Hepatocyte (in vitro differentiated cells): ENCODE measurements at regions not wholly inside any gene's neighbourhood (a gene's known extent, or its start where the extent isn't known, plus 50 kb on each side); places are given as distances from the start of the nearest gene placed in this dataset.

ENCODE experiments used
- DNase-seq: peaks from one replicate; pipeline ENCODE4 v3.0.0-alpha.2; 2016; ENCODE audit warnings: low spot score
- H2AFZ ChIP-seq: fragments of 200-600 bp; sonication (generic); 2 replicates; pipeline ENCODE4 v1.6.0; 2016; ENCODE audit warnings: antibody characterized with exemption, mild to moderate bottlenecking
- H3K27ac ChIP-seq: fragments of 200-600 bp; sonication (generic); 2 replicates; pipeline ENCODE4 v1.5.1; 2016; ENCODE audit warnings: mild to moderate bottlenecking
- H3K27me3 ChIP-seq: fragments of 200-600 bp; sonication (generic); 2 replicates; pipeline ENCODE4 v1.6.1; 2016
- H3K36me3 ChIP-seq: fragments of 200-600 bp; sonication (generic); replicated peaks from 2 replicates; pipeline ENCODE4 v1.5.1; 2016; ENCODE audit warnings: low read depth; ENCODE audit not compliant: insufficient read depth
- H3K4me1 ChIP-seq: fragments of 200-600 bp; sonication (generic); 2 replicates; pipeline ENCODE4 v1.5.1; 2016; ENCODE audit warnings: mild to moderate bottlenecking, moderate library complexity; ENCODE audit not compliant: insufficient read depth
- H3K4me2 ChIP-seq: fragments of 200-600 bp; sonication (generic); 2 replicates; pipeline ENCODE4 v1.6.0; 2016
- H3K4me3 ChIP-seq: fragments of 200-600 bp; sonication (generic); 2 replicates; pipeline ENCODE4 v1.5.1; 2016; ENCODE audit warnings: mild to moderate bottlenecking
- H3K79me2 ChIP-seq: fragments of 200-600 bp; sonication (generic); 2 replicates; pipeline ENCODE4 v1.6.0; 2017; ENCODE audit warnings: mild to moderate bottlenecking
- H3K9me2 ChIP-seq: fragments of 200-600 bp; sonication (generic); replicated peaks from 2 replicates; pipeline ENCODE4 v1.6.0; 2017; ENCODE audit warnings: mild to moderate bottlenecking; ENCODE audit not compliant: insufficient read depth
- H3K9me3 ChIP-seq: fragments of 200-600 bp; sonication (generic); 2 replicates; pipeline ENCODE4 v1.5.1; 2016; ENCODE audit warnings: low read depth, mild to moderate bottlenecking
- H4K20me1 ChIP-seq: fragments of 200-600 bp; sonication (generic); 2 replicates; pipeline ENCODE4 v1.6.0; 2016; ENCODE audit warnings: mild to moderate bottlenecking; ENCODE audit not compliant: insufficient read depth, poor library complexity, severe bottlenecking
- EZH2 ChIP-seq: fragments of 200-600 bp; sonication (generic); IDR thresholded peaks from 2 replicates; pipeline ENCODE4 v1.6.1; 2016; ENCODE audit warnings: antibody characterized with exemption, mild to moderate bottlenecking, borderline replicate concordance
- EZH2phosphoT487 ChIP-seq: fragments of 200-600 bp; sonication (generic); IDR thresholded peaks from one replicate; pipeline ENCODE4 v1.6.1; 2018; ENCODE audit warnings: antibody characterized with exemption, mild to moderate bottlenecking, low read depth, moderate library complexity; ENCODE audit not compliant: unreplicated experiment, severe bottlenecking
- WGBS: methylation state at CpG from one replicate; pipeline ENCODE4 v1.1.6; 2016; ENCODE audit warnings: low lambda C conversion rate; ENCODE audit errors: missing lambda C conversion rate; 5-methylcytosine and 5-hydroxymethylcytosine counted together
- TF ChIP-seq, protein P1 (sequence below): fragments of 200-600 bp; sonication (generic); IDR thresholded peaks from 2 replicates; pipeline ENCODE4 v1.5.1; 2016; ENCODE audit warnings: antibody characterized with exemption, mild to moderate bottlenecking; ENCODE audit not compliant: poor library complexity

DNA sequence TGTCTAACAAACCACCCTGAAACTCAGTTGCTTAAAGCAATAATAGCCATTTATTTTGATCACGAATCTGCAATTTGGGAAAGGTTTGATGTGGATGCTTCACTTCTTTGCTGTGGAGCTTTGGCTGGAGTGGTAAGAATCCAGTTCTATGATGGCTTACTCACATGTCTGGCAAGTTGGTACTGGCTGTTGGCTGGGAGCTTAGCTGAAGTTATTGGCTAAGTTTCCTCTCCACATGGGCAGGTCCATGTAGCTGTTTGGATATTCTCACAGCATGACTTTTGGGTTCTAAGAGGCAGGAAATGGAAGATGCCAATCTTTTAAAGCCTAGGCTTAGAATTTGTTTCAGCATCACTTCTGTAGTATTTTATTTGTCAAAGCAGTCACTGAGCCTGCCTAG, 277.6 kb upstream of the NRP1 start:
- Histone ChIP-seq H3K4me2 (peak overlapping the region; percentile 3), H3K27ac (no peak overlapping the region)
- 100% methylated on average over 1 of the region's 1 CpG for WGBS

DNA sequence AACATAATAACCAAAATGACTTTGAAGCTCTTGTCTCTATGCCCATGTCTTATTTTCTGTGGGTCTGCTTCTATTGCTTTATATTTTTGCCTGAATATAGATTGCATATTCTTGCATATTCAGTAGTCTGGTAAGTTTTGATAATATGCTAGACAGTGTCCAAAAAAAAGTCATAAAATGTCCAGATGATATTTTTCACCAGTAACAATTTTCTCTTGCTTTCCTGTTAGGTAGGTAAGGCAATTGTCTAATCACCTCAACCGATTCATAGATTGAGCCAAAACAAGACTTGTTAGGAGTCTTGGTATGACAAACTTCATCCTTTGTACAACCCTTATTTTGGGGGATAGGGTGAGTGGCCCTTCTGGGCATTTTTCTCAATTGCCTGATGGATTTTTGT, 277.0 kb upstream of the NRP1 start:
- Histone ChIP-seq H3K4me3 (no peak overlapping the region), H3K9me3 (no peaks in the 10 kb centered on the region), H3K79me2 (no peaks in the 10 kb centered on the region), H3K9me2 (no peaks in the 10 kb centered on the region), H3K27ac (no peak overlapping the region), H2AFZ (no peak overlapping the region), H3K4me1 (no peaks in the 10 kb centered on the region), H3K27me3 (no peaks in the 10 kb centered on the region), H3K36me3 (no peaks in the 10 kb centered on the region), H3K4me2 (no peak overlapping the region), H4K20me1 (no peaks in the 10 kb centered on the region)
- 97% methylated on average over 1 of the region's 1 CpG for WGBS
- TF ChIP-seq EZH2phosphoT487, result no peak
- TF ChIP-seq, protein P1, sequence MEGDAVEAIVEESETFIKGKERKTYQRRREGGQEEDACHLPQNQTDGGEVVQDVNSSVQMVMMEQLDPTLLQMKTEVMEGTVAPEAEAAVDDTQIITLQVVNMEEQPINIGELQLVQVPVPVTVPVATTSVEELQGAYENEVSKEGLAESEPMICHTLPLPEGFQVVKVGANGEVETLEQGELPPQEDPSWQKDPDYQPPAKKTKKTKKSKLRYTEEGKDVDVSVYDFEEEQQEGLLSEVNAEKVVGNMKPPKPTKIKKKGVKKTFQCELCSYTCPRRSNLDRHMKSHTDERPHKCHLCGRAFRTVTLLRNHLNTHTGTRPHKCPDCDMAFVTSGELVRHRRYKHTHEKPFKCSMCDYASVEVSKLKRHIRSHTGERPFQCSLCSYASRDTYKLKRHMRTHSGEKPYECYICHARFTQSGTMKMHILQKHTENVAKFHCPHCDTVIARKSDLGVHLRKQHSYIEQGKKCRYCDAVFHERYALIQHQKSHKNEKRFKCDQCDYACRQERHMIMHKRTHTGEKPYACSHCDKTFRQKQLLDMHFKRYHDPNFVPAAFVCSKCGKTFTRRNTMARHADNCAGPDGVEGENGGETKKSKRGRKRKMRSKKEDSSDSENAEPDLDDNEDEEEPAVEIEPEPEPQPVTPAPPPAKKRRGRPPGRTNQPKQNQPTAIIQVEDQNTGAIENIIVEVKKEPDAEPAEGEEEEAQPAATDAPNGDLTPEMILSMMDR, result no peak
- TF ChIP-seq EZH2, result no peak
- DNase-seq, result no peak

More for the DNA sequence above, 277.6 kb upstream of the NRP1 start:
- TF ChIP-seq EZH2phosphoT487 (no peak), EZH2 (no peak)
- TF ChIP-seq, protein P1, result no peak
- Histone ChIP-seq H3K4me1 (peaks cover 6% of the 10 kb centered on the region), H3K79me2 (no peaks in the 10 kb centered on the region), H3K9me3 (no peaks in the 10 kb centered on the region), H4K20me1 (no peaks in the 10 kb centered on the region), H2AFZ (no peak overlapping the region), H3K9me2 (no peaks in the 10 kb centered on the region), H3K4me3 (no peak overlapping the region), H3K36me3 (no peaks in the 10 kb centered on the region), H3K27me3 (no peaks in the 10 kb centered on the region)
- no peak for DNase-seq

DNA sequence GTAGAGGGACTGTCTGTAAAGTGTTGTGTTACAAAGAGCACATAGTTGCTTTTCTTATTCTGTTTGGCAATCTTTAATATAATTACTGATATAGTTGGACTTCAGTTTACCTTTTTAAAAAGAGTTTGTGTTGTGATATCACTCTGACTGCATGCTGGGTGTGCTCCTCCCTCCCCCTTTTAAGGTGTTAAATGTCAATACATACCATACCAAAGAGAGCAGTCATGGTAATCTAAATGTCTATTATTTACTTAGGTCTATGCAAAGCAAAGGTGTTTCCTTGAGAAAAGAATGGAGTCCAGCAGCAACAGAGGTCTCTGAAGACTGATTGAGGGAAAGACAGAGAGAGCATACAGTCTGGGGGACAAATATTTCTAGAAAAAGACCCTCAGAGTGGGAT, 275.1 kb upstream of the NRP1 start:
- Histone ChIP-seq H4K20me1 (no peaks in the 10 kb centered on the region), H3K79me2 (no peaks in the 10 kb centered on the region), H3K4me3 (no peak overlapping the region), H3K9me3 (no peaks in the 10 kb centered on the region), H3K27me3 (no peaks in the 10 kb centered on the region), H3K9me2 (no peaks in the 10 kb centered on the region), H3K27ac (peak overlapping the region; percentile 55), H3K4me1 (no peaks in the 10 kb centered on the region), H3K4me2 (no peak overlapping the region), H3K36me3 (no peaks in the 10 kb centered on the region), H2AFZ (no peak overlapping the region)
- TF ChIP-seq EZH2 (no peak), EZH2phosphoT487 (no peak)
- TF ChIP-seq, protein P1, result no peak
- DNase-seq, result peak; percentile 16

DNA sequence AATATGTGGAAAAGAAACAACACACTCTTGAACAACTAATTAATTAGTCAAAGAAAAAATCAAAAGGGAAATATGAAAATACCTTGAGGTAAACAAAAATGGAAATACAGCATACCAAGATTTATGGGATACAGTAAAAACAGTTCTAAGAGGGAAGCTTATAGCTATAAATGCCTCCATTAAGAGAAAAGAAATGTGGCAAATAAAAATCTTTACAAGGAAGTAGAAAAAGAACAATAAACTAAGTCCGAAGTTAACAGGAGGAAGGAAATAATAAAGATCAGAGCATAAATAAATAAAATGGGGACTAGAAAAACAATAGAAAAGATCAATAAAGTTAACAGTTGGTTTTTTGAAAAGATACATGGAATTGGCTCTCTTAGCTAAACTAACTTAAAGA, 267.8 kb upstream of the NRP1 start:
- Histone ChIP-seq H3K79me2 (no peaks in the 10 kb centered on the region), H3K4me1 (no peaks in the 10 kb centered on the region), H3K9me2 (no peaks in the 10 kb centered on the region), H3K27ac (no peak overlapping the region), H3K36me3 (no peaks in the 10 kb centered on the region), H4K20me1 (no peaks in the 10 kb centered on the region), H3K4me3 (no peak overlapping the region), H3K4me2 (no peak overlapping the region), H2AFZ (no peak overlapping the region), H3K9me3 (no peaks in the 10 kb centered on the region), H3K27me3 (no peaks in the 10 kb centered on the region)
- DNase-seq, result no peak
- TF ChIP-seq EZH2phosphoT487, result no peak
- TF ChIP-seq EZH2, result no peak
- TF ChIP-seq, protein P1, result no peak
- 47% methylated on average over 1 of the region's 1 CpG for WGBS
